ENCODE measurements at regions not wholly inside any gene's neighbourhood (a gene's known extent, or its start where the extent isn't known, plus 50 kb on each side); places are given as distances from the start of the nearest gene placed in this dataset.

DNA sequence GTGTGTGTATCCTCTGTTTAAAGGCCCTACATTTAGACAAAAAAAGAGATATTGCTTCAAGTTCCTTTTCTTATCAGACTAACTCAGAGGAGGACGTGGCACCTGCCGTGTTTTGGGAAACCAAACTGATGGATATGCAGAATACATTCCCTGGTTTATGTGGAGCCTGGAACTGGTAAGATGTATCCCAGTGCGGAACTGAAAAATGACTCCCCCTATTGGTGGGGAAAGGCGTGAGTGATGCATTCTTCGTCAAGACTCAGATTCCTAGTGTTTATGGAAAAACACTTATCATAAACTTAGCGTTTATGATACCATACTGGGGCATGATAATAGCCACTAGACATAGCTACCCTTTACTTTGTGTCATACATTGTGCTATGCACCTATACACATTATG lies 154.2 kb downstream of the ZNF326 start:
- TF ChIP-seq, protein P1, sequence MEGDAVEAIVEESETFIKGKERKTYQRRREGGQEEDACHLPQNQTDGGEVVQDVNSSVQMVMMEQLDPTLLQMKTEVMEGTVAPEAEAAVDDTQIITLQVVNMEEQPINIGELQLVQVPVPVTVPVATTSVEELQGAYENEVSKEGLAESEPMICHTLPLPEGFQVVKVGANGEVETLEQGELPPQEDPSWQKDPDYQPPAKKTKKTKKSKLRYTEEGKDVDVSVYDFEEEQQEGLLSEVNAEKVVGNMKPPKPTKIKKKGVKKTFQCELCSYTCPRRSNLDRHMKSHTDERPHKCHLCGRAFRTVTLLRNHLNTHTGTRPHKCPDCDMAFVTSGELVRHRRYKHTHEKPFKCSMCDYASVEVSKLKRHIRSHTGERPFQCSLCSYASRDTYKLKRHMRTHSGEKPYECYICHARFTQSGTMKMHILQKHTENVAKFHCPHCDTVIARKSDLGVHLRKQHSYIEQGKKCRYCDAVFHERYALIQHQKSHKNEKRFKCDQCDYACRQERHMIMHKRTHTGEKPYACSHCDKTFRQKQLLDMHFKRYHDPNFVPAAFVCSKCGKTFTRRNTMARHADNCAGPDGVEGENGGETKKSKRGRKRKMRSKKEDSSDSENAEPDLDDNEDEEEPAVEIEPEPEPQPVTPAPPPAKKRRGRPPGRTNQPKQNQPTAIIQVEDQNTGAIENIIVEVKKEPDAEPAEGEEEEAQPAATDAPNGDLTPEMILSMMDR (IDR thresholded peaks at IDR 0.05; ENCODE audit: low read depth, low read length) = no peak
- no peak for TF ChIP-seq EZH2phosphoT487 (IDR thresholded peaks at IDR 0.05; ENCODE audit: low read depth)

All from OCI-LY3 (cell line).